Activated naive CD4-positive, alpha-beta T cell (primary cell): ENCODE measurements at regions not wholly inside any gene's neighbourhood (a gene's known extent, or its start where the extent isn't known, plus 50 kb on each side); places are given as distances from the start of the nearest gene placed in this dataset.

Experiments used
- DNase-seq, 4 experiments: peaks; one replicate each; lab custom pipeline; 2025; lab: John Stamatoyannopoulos, UW

DNA sequence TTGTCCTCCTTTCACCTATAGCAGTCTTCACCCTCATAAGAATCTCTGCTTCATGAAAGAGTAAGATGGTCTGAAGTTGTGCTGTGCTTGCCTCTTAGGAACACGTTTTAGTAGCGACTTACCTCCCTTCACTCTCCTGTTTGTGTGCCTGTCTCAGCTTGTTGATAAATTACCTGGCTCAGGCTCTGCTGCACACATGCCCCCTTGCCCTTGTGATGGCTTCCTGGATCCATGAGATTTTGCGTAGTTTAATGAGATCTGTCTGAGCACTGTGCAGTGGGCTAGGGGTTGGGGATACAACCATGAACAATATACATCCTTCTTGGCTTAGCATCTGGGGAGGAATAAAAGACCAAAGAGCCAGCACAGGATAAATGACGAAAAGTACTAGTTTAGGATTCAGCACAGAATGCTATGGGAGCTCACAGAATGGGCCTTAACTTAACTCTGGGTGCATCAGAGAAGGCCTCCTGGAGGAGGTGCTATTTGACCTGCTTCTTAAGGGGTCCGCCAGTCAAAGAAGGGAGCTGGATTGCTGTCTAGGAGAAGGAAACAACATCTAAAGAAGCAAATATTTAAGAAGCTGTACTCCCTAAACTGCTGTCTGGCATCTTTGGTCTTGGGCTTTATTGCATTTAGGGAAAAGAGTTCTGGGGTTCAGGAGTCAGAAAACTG is 175.7 kb upstream of the PLXNA2 start:
- DNase-seq: no peak

DNA sequence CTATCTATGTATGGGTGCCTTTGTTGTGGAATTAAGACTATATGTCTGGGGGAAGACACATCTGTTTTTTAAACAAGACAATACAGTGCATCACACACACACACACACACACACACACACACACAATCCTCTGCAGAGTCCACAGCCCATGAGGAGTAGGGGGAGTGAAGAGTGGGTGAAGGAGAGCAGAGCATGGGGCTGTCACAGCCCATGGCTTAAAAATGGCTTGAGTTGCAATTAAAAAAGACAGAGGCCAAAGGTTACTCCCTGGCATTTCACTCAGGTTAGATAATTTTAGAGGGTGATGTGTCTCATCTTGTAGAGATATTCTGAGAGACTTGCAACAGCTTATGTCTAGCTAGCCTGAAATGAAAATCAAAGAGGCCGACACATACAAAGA is 176.5 kb upstream of the PLXNA2 start:
- DNase-seq: no peak

DNA sequence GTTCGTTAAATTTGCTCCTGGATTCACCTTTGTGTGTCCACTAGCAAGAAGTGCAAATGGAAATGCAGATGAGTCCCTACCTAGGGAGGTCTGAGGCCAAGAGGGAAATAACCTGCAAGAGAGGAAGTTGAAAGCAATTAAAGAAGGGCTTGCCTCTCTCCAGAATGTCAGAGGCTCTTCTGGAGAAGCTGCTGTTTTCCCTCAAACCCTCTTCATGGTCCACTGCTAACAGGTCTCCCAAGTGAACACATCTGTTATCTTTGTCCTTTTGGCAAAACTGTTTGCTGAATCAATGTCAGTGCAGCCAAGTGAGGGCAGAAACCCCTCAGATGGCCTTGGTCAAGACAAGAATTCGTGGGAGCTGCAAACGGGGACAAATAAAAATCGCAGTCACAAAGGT is 177.3 kb upstream of the PLXNA2 start:
- DNase-seq: no peak

DNA sequence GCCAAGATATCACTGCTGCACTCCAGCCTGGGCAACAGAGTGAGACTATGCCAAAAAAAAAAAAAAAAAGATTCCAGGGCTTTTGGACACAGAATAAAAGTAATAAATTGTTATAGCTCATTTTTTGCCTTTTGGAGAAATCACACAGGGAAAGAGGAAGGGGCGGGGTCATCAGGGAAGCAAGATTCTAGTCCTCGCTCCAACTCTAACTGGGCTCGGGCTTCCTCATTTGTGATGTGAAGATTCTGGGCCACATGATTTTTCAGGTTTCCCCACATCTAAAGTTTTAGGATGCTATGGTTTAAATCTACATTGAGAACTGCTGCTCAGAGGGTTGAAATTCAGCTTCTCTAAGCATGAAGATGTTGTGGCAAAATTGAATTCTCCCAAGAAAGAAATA is 179.3 kb upstream of the PLXNA2 start:
- no peak for DNase-seq

DNA sequence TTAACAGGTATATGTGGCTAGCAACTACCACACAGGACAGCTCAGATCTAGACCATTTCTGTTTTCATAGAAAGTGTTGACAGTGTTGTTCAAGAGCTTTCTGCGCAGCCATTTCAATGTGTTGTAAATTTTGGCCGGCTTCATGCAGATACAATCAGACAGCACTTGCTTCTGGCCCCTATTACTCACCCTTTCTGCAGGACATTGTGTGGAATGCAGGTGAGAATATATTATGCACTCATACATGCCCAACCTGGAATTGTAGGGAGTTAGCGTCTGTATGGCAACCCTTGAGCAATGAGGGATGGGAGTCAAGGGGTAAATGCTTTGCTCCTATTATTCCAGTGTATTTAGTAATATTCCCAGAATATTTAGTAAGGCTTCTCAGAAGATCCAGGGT is 180.9 kb upstream of the PLXNA2 start:
- DNase-seq: no peak

DNA sequence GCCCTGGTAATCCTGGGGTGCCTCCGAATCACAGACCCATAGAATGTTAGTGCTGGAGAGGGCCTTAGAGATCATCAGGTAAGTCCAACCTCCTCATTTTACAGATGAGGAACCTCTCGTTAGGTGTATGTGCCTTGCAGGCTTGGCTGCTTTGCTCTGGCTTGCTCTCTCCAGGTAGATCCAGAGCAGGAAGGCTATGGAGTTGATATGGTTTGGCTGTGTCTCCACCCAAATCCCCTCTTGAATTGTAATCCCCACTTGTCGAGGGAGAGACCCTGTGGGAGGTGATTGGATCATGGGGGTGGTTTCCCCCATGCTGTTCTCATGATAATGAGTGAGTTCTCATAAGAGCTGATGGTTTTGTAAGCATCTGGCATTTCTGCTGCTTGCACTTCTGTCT is 186.0 kb upstream of the PLXNA2 start:
- no peak for DNase-seq

DNA sequence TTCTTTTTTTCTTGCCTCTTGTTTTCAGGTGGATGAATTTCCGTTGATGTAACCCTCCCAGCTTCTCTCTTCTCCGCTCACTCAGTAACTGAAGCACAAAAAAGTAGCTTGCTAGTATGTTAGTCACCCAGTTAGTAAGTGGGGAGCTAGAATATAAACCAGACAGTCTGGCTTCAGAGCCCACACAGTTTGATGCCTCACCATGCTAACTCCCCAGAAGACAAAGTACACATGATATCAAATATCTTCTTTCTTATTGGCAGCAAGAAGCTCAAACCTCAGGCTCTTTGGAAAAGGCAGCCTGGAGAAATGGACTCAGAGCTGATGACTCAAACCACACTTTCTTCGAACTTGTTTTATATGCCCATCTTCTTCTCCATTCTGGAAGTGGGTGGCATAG is 187.5 kb upstream of the PLXNA2 start:
- DNase-seq: no peak

DNA sequence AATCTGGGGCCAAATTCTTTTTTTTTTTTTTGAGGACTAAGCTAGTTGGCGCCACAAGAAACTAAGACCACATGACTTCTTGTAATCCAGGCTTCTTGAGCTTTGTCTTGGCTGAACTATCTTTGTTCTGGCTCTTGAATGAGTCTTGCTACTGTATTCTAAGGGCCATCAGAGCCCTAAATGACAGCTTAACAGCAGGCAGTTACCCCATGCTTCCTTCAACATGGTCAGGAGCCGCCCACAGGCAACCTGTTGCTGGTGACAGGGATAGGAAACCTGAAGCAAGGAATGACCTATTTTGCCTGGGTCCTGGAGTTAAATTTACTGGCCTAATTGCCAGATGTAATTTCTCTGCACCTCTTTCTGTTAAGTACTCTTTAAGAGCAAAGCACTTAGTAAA is 188.2 kb upstream of the PLXNA2 start:
- no peak for DNase-seq

DNA sequence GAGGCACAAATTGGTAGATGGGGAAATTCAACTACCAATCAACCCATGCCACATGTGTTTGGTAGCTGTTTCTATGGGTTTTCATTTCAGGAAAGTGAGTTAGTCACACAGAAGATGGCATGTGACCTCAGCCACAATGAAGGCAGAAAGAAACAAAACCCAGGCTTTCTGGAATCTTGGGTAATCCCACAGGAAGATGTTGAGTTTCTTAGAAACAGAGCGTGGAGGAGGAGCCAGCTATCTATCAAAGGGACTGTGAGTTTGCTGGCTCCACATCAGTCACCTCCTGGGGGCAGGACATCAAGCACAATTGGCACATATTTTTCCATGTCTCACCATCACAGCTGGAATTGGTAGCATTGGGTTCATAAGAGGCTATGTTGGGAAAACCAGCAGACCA is 188.9 kb upstream of the PLXNA2 start:
- no peak for DNase-seq

DNA sequence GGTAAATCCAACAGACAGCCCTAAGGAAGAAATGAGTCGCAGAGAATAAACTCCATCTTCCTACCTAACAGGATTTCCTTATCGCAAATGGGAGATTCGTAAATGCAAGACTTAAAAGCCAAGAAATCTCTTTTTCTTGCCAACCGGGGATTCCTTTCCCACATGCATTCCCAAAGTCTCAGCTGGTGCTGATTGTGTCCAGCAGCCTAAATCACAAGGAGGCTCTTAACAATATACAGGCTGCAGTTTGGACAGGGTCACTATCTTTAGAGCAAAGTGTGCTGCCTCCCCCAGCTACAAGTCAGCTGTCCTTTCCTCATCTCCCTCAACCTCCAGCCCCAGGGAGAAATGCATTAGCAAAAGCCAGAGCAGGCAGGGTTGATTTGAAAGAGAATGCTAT is 189.8 kb upstream of the PLXNA2 start:
- DNase-seq: no peak

DNA sequence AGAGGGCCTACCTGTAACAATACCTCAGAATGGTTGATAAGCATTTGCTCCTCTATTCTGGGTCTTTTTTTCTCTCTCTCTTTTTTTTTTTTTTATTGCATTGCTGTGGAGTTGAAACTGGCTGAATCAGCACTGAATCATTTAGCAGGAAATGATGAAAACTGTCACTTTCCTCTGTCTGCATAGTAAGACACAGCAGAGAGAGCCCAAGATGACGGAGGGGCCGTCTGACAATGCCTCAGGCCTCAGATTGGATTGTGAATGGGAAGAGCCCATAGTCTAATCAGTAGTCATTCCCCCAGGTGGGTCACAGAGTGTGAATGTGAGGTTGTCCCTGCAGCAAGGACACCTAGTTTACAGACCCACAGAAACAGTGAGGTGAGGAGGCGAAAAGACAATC is 193.2 kb upstream of the PLXNA2 start:
- no peak for DNase-seq

DNA sequence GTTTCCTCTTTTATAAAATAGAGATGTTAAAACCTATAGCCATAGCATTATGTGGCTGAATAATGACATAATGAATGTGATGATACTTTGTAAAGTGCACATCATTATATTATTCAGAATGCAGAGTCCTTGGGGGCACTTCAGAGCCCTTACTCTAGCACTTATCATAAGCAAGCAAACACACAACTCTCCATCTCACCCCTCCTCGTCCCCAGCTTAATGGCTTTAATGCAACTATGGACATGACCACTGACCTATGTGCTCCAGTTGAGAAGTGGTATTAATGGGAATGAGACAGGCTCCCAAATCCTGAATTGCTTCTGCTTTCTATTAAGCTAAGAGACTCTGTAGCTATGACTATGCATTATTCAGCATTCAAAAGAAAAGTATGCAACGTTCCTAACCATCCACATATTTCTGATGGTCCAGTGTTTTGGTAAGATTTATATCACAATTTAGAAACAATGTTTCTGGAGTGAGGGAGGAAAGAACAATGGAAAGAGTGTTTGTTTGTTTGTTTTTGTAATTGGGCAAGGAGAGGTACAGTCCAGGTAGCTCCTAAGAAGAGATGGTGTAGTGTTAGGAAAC is 194.0 kb upstream of the PLXNA2 start:
- DNase-seq: no peak

DNA sequence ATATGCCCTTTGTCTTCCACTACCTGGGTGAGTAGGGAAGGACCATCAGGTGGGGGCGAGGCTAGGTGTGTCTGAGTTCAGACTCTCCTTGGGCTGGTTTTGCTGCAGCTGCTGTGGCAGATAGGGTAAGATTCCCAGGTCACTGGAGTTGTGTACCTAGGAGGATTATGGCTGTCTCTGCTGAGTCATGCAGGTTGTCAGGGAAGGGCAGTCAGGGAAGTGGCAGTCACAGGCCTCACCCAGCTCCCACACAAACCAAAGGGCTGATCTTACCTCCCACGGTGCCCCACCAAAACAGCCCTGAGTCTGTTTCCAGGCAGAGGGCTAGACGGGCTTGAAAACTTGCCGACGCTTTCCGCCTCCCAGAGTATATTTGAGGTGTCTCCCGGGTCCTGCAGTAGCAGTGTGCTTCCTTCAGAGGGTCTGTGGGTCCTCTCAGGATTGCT is 201.6 kb upstream of the PLXNA2 start:
- no peak for DNase-seq

DNA sequence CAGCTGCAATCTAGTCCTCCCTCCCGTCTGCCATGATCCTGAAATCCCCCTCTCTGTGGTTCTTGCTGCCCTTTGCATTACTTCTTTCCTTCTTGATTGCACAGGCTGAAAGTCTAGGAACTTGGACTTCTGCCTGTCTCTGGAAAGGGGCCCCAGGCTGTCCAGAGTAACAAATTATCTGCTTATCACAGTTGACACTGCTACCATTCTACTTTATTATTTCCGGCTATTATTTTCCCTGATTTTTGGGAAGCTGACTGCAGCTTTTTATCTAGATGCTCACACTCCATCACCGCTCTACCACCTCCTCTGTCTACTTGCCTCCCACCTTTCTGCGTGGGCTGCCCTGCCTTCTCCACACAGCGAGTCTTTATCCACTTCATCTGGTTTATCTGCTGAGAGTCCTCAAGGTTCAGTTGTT is 202.1 kb upstream of the PLXNA2 start:
- no peak for DNase-seq

DNA sequence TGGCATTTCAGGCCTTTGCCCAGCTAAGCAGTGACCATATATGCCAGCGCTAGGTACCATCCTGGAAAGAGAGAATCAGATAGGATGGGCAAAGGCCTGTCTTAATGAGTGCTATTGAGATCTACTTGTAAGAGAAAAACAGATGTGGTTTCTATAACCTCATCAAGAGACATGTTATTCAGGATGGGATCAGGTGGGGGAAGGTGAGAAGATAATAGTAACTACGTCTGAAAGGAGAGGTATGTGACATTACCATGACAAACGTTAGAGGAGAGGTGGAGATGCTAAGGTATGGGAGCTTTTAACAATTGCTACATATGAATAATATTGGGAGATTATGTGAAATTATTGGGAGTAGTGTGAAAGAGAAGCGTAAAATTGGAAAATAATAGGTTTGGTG is 204.2 kb upstream of the PLXNA2 start:
- no peak for DNase-seq

DNA sequence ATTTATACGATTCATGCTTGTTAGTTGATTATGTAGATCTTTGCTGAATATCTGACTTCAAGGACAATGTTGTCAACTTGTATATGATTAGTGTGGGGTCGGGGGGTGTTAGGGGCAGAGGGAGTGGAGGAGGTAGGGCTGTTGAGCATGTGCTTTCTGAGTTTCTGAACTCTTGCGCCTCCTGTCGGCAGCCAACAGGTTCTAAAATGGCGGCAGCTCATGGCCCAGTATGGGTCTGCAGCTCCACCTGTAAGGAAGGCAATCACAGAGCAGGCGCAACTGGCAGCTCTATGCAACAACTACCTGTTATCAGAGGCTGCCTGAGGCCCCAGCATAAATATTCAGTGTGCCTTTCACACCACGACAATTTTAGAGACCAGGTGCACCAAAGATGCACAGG is 205.8 kb upstream of the PLXNA2 start:
- no peak for DNase-seq

DNA sequence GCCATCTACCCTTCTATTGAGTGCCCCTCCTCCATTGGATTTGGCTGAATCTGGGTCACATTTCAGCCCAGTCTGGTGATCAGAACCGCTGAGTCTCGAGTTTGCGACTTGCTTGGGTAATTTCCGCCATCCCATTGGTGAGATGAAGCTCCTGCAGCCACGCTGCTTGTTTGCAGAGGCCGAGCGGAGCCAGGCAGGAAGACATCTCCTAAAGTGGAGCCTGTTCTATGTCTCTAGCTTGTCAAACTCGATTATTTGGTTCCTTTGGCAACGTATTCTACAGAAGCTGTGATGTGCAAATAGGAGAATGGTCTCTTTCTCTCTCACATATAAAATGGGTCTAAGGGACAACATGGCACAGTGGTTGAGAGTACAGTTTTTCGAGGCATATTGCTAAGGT is 206.8 kb upstream of the PLXNA2 start:
- DNase-seq: no peak

DNA sequence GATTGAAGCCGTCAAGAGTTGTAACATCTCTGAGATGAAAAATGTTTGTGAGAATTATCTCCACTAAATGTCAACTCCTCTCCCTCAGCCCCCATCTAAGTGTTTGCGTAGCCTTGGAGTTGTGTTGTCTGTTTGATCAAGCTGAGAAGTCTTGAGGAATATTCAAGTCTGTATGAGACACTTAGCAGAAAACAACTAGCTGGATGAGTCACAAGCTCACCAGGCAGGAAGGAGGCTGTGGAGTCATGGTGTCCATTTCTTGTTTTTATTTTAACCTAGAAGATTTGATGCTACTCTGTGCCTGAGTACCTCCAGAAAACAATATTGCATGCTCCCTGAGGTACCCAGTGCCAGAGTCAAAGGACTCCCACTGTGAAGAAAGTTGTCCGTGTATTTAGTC is 211.6 kb upstream of the PLXNA2 start:
- no peak for DNase-seq

DNA sequence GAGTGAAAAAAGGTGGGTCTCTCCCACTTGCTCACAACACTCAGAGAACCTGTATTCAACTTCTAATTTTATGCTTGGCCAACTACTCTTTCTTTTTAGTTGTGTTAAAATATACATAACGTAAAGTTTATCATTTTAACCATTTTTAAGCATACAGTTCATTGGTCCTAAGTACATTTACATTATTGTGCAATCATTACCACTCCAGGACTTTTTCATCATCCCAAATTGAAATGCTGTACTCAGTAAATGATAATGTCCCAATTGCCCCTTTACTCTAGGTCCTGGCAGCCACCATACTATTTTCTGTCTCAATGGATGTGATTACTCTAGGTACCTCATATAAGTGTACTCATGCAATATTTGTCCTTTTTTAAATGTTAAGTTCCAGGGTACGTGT is 212.3 kb upstream of the PLXNA2 start:
- no peak for DNase-seq

DNA sequence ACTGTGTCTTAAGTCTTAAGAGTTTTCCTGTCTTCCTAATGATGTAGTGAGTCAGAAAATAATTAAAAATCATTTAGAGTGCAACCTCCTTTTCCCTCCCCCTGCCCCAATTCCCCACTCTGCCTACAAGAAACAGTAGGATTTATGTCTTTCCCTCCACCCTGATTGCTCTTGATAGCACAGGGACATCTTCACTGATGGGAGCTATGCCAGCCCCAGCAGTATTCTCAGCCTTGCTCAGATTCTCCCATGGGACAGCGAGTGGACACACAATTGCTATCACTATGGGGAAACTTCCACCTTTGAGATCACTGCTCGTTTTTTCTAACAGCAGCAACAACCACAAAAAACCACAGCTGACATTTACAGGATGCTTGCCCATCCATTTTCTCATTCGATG is 216.6 kb upstream of the PLXNA2 start:
- no peak for DNase-seq

DNA sequence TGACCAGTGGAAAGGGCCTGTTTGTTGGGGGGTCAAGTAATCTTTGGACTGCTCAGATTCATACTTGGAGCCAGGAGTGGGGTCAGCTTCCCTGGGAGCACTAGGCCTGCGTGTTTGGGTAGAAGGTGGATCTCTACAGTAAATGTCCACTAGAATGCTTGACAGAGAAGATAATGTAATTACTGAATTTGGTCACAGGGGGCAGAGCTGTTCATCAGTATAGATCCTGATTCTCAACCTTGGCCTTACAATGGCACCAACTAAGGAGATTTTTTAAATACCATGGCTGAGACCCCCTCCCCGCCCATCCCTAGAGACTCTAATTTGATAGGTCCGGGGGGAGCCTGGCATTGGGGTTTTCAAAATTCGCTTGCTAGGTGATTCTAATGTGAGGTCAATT is 217.5 kb upstream of the PLXNA2 start:
- no peak for DNase-seq

DNA sequence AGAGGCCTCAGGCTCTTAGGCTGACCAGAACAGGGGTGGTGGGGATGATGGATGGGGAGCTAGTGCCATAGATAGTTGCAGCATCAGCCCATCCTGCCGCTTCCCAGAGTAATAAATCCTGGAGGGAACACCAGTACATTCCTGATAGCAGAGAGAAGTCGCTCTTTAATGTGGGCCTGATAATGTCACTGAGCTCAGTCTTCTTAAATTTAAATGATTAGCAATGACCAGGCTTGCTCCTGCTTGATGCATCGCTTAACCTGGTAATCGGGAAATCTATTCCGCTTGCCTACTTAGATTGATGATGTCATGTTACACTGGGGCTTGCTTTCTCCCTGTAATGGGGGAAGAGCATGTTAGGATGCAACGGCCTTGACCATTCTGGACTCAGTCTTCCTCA is 218.6 kb upstream of the PLXNA2 start:
- no peak for DNase-seq

DNA sequence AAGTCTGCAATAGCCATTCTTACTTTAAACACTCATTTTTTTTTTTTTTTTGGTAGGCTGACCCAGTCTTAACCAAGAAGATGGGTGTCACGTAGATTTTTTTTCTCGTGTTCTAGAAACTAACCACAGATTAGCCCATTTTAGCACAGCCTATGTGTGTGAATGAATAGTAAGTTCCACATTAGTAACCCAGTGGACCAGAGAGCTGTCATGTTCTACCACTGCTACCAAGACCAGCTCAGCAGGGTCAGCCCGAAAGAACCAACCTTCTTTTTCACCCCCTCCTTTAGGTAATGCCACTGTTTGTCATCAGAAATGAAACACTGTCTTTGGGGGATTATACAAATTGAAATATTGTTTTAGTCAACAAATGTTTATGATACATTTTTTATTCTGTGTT is 221.1 kb upstream of the PLXNA2 start:
- no peak for DNase-seq
